ENCODE measurements at regions not wholly inside any gene's neighbourhood (a gene's known extent, or its start where the extent isn't known, plus 50 kb on each side); places are given as distances from the start of the nearest gene placed in this dataset.

- no peak for TF ChIP-seq REST (IDR thresholded peaks at IDR 0.05; ENCODE audit: low read depth)
- TF ChIP-seq YY1 (IDR thresholded peaks at IDR 0.05; ENCODE audit: extremely low read depth, insufficient replicate concordance, low read depth, low read length): no peak
- no peak for TF ChIP-seq CEBPB (IDR thresholded peaks at IDR 0.05; ENCODE audit: low read depth)
- no peak for TF ChIP-seq SP1 (IDR thresholded peaks at IDR 0.05; ENCODE audit: low read depth)
- TF ChIP-seq ELF1 (IDR thresholded peaks at IDR 0.05; ENCODE audit: borderline replicate concordance, low read depth): no peak
- no peak for TF ChIP-seq CBX3 (IDR thresholded peaks at IDR 0.05; ENCODE audit: low read depth)
- TF ChIP-seq CTCF (IDR thresholded peaks at IDR 0.05 in 2 of 3, conservative IDR thresholded peaks at IDR 0.05 in 1 of 3; ENCODE audit: borderline replicate concordance in 1 of 3, insufficient read depth in 1 of 3, low read depth in 2 of 3, low read length in 2 of 3): no peak
- TF ChIP-seq SIN3A (IDR thresholded peaks at IDR 0.05; ENCODE audit: low read depth): no peak
- no peak for TF ChIP-seq ZNF274 (IDR thresholded peaks at IDR 0.05; ENCODE audit: low read depth, low read length)
- TF ChIP-seq JUND (IDR thresholded peaks at IDR 0.05): no peak
- no peak for TF ChIP-seq EZH2phosphoT487 (IDR thresholded peaks at IDR 0.05; ENCODE audit: borderline replicate concordance)
- no peak for TF ChIP-seq SRF (IDR thresholded peaks at IDR 0.05; ENCODE audit: low read depth)
- TF ChIP-seq ZBTB33 (IDR thresholded peaks at IDR 0.05; ENCODE audit: extremely low read depth, insufficient replicate concordance, low read length): no peak
- TF ChIP-seq POLR2AphosphoS5 (IDR thresholded peaks at IDR 0.05; ENCODE audit: low read depth, low read length): no peak
- TF ChIP-seq RAD21 (IDR thresholded peaks at IDR 0.05; ENCODE audit: low read depth): no peak
- no peak for TF ChIP-seq EGR1 (IDR thresholded peaks at IDR 0.05; ENCODE audit: low read depth)
- no peaks in the 10 kb centered on the region for H3K27me3 ChIP-seq (ENCODE audit: insufficient read depth, low read length)
- no peaks in the 10 kb centered on the region for H3K79me2 ChIP-seq (ENCODE audit: insufficient read depth, low read length)
- no peaks in the 10 kb centered on the region for H3K36me3 ChIP-seq (ENCODE audit: control insufficient read depth in 1 of 2, insufficient read depth in 2 of 2, low read length in 2 of 2)
- H3K4me2 ChIP-seq (ENCODE audit: low read length): no peak overlapping the region
- intact Hi-C loops (cut with micrococcal nuclease): no loop called here
- H4K20me1 ChIP-seq (ENCODE audit: insufficient read depth): no peaks in the 10 kb centered on the region
- ChIA-PET RAD21 (ENCODE audit: low non-redundant PET in 1 of 2, low total read pairs in 2 of 2, uncharacterized antibody in 2 of 2, unreplicated experiment in 2 of 2) (no interaction called here), POLR2A (no interaction called here), CTCF (no interaction called here)
- no peak for ATAC-seq
- no peak overlapping the region for H2AFZ ChIP-seq (ENCODE audit: low read depth, low read length, poor library complexity, severe bottlenecking)
- DNase-seq (ENCODE audit: low read depth, low spot score): no peak
- no peak overlapping the region for H3K4me3 ChIP-seq (replicated peaks in 1 of 2; ENCODE audit: low read depth in 1 of 2, low read length in 2 of 2)
- no peak overlapping the region for H3K27ac ChIP-seq (ENCODE audit: low read depth, low read length)
- H3K4me1 ChIP-seq (ENCODE audit: control insufficient read depth in 1 of 2, insufficient read depth in 2 of 2, low read length in 2 of 2): no peaks in the 10 kb centered on the region
- no peak overlapping the region for H3K9ac ChIP-seq (ENCODE audit: low read length)
- peaks cover 6 to 14% of the 10 kb centered on the region in 2 experiments; a peak in 3 of 4 replicates for H3K9me3 ChIP-seq (ENCODE audit: control insufficient read depth in 1 of 2, insufficient read depth in 1 of 2, low read depth in 1 of 2, low read length in 2 of 2)
- BruUV-seq (replicated peaks): no TSS peak
- no peaks in the 10 kb centered on the region for H3K9me2 ChIP-seq (ENCODE audit: insufficient read depth)
Observed at GRCh38 chr6:165001502-165002157, 307.8 kb downstream of the C6orf118 start.
